GM23248 (cell line): ENCODE measurements at regions not wholly inside any gene's neighbourhood (a gene's known extent, or its start where the extent isn't known, plus 50 kb on each side); places are given as distances from the start of the nearest gene placed in this dataset.
"Not testable (repeated sequence)": the region's sequence is repeated elsewhere in the genome, so short reads cannot be mapped to it uniquely, and the experiment has no call there.

Experiments
- DNase-seq: peaks from one replicate; pipeline ENCODE4 v3.0.0-alpha.2; 2015
- H2AFZ ChIP-seq: fragments of 200-600 bp; sonication (generic); 2 replicates; pipeline ENCODE4 v1.6.1; 2016; ENCODE audit warnings: antibody characterized with exemption
- H3F3A ChIP-seq: fragments of 200-600 bp; sonication (generic); 2 replicates; pipeline ENCODE4 v1.6.1; 2016; ENCODE audit warnings: mild to moderate bottlenecking, antibody characterized with exemption, mixed run types; ENCODE audit not compliant: insufficient read depth
- H3K27ac ChIP-seq: fragments of 200-600 bp; sonication (generic); 2 replicates; pipeline ENCODE4 v1.5.1; 2016; ENCODE audit warnings: mild to moderate bottlenecking
- H3K27me3 ChIP-seq: fragments of 200-600 bp; sonication (generic); replicated peaks from 2 replicates; pipeline ENCODE4 v1.6.1; 2016; ENCODE audit warnings: mild to moderate bottlenecking; ENCODE audit not compliant: insufficient read depth
- H3K36me3 ChIP-seq: fragments of 200-600 bp; sonication (generic); 2 replicates; pipeline ENCODE4 v1.6.1; 2016; ENCODE audit warnings: low read depth, mild to moderate bottlenecking
- H3K4me1 ChIP-seq: fragments of 200-600 bp; sonication (generic); 2 replicates; pipeline ENCODE4 v1.6.1; 2016; ENCODE audit warnings: mild to moderate bottlenecking; ENCODE audit not compliant: insufficient read depth
- H3K4me2 ChIP-seq: fragments of 200-600 bp; sonication (generic); one replicate; pipeline ENCODE4 v1.6.1; 2016; ENCODE audit warnings: mild to moderate bottlenecking; ENCODE audit not compliant: unreplicated experiment
- H3K4me3 ChIP-seq: fragments of 200-600 bp; sonication (generic); 2 replicates; pipeline ENCODE4 v1.5.1; 2016; ENCODE audit warnings: mild to moderate bottlenecking
- H3K79me2 ChIP-seq: fragments of 200-600 bp; sonication (generic); 2 replicates; pipeline ENCODE4 v1.6.1; 2016; ENCODE audit warnings: mild to moderate bottlenecking; ENCODE audit not compliant: insufficient read depth
- H3K9ac ChIP-seq: fragments of 200-600 bp; sonication (generic); 2 replicates; pipeline ENCODE4 v1.6.1; 2016; ENCODE audit warnings: mild to moderate bottlenecking
- H3K9me2 ChIP-seq: fragments of 200-600 bp; sonication (generic); 2 replicates; pipeline ENCODE4 v1.6.1; 2016; ENCODE audit warnings: mixed run types, mild to moderate bottlenecking, moderate library complexity; ENCODE audit not compliant: insufficient read depth
- H3K9me3 ChIP-seq: fragments of 200-600 bp; sonication (generic); one replicate; pipeline ENCODE4 v1.6.1; 2017; ENCODE audit warnings: low read depth
- H4K20me1 ChIP-seq: fragments of 200-600 bp; sonication (generic); 2 replicates; pipeline ENCODE4 v1.6.0; 2016; ENCODE audit not compliant: insufficient read depth
- EZH2 ChIP-seq: fragments of 200-600 bp; sonication (generic); IDR thresholded peaks from 2 replicates; pipeline ENCODE4 v1.6.1; 2018; ENCODE audit warnings: antibody characterized with exemption, mild to moderate bottlenecking; ENCODE audit not compliant: insufficient read depth, poor library complexity, severe bottlenecking
- EZH2phosphoT487 ChIP-seq: fragments of 200-600 bp; sonication (generic); IDR thresholded peaks from 2 replicates; pipeline ENCODE4 v1.6.1; 2018; ENCODE audit warnings: antibody characterized with exemption, moderate library complexity, mild to moderate bottlenecking, low read depth; ENCODE audit not compliant: insufficient read depth
- WGBS, 2 experiments: methylation state at CpG; one replicate each; pipeline ENCODE4 v1.1.6; 2015 to 2017; ENCODE audit warnings: low lambda C conversion rate in 2 of 2, low coverage in 1 of 2; ENCODE audit errors: missing lambda C conversion rate in 2 of 2; 5-methylcytosine and 5-hydroxymethylcytosine counted together
- in situ Hi-C: fragments of 300-500 bp; cut with MboI; formaldehyde crosslinking; loops from 2 replicates; pipeline ENCODE4 v1.15.0; 2020

DNA sequence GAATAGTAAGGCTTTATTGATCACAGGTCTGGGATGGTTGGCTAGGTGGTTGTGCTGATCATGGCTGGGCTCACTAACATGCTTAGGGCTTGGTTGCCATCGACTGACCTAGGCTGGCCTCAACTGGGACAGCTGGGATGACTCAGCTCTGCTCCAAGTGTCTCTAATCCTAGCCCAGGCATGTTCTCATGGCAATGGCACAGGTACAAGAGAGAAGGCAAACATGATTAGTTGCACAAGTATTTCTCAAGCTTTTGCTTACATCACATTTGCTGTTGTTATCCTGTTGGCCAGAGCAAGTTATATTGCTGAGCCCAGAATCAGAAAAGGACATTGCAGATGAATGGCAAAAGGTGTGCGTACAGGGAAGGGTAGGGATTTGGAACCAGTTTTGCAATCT lies 68.5 kb upstream of the SLC35C1 start:
- Histone ChIP-seq H3K9ac (no peak overlapping the region), H2AFZ (no peak overlapping the region), H3K4me2 (no peak overlapping the region), H3K36me3 (no peaks in the 10 kb centered on the region), H3K4me3 (no peak overlapping the region), H4K20me1 (no peaks in the 10 kb centered on the region), H3K27me3 (peaks cover 9% of the 10 kb centered on the region), H3K9me3 (no peaks in the 10 kb centered on the region), H3K4me1 (0 out of 2 replicates have a peak, but pooled peaks cover 5% of the 10 kb centered on the region), H3K79me2 (no peaks in the 10 kb centered on the region), H3K9me2 (no peaks in the 10 kb centered on the region), H3K27ac (no peak overlapping the region), H3F3A (no peaks in the 10 kb centered on the region)
- peak; percentile 56 for DNase-seq
- WGBS, 2 experiments: 54 to 64% methylated on average over 2 of the region's 2 CpGs
- in situ Hi-C loops: no loop called here
- TF ChIP-seq EZH2phosphoT487 (no peak), EZH2 (no peak)

GRCh38 chr11:45733176-45733575 lies 67.8 kb upstream of the CHST1 start:
- H3K27ac ChIP-seq: no peak overlapping the region
- H3K36me3 ChIP-seq: no peaks in the 10 kb centered on the region
- no peaks in the 10 kb centered on the region for H4K20me1 ChIP-seq
- H3K4me3 ChIP-seq: no peak overlapping the region
- H2AFZ ChIP-seq: no peak overlapping the region
- H3K79me2 ChIP-seq: no peaks in the 10 kb centered on the region
- no peaks in the 10 kb centered on the region for H3F3A ChIP-seq
- in situ Hi-C loops: no loop called here
- no peaks in the 10 kb centered on the region; the same call in 1 of the 2 replicates for H3K27me3 ChIP-seq
- 0 out of 2 replicates have a peak, but pooled peaks cover 5% of the 10 kb centered on the region for H3K4me1 ChIP-seq
- H3K9me2 ChIP-seq: no peaks in the 10 kb centered on the region
- H3K4me2 ChIP-seq: no peak overlapping the region
- 0 to 7% methylated on average over 1 of the region's 1 CpG for WGBS, 2 experiments
- DNase-seq: no peak
- H3K9me3 ChIP-seq: no peaks in the 10 kb centered on the region
- TF ChIP-seq EZH2phosphoT487 (no peak), EZH2 (no peak)
- H3K9ac ChIP-seq: no peak overlapping the region

GRCh38 chr11:45732343-45732742 lies 66.9 kb upstream of the CHST1 start:
- H3K9me2 ChIP-seq: no peaks in the 10 kb centered on the region
- H3K36me3 ChIP-seq: no peaks in the 10 kb centered on the region
- no peaks in the 10 kb centered on the region; the same call in 1 of the 2 replicates for H3K27me3 ChIP-seq
- no peak overlapping the region for H3K27ac ChIP-seq
- no peak overlapping the region for H3K4me3 ChIP-seq
- H3K9me3 ChIP-seq: no peaks in the 10 kb centered on the region
- H3F3A ChIP-seq: no peaks in the 10 kb centered on the region
- H3K79me2 ChIP-seq: no peaks in the 10 kb centered on the region
- H3K4me2 ChIP-seq: no peak overlapping the region
- in situ Hi-C loops: no loop called here
- no peak overlapping the region for H2AFZ ChIP-seq
- DNase-seq: no peak
- no peak overlapping the region for H3K9ac ChIP-seq
- TF ChIP-seq EZH2phosphoT487: no peak
- no peak for TF ChIP-seq EZH2
- no peaks in the 10 kb centered on the region for H4K20me1 ChIP-seq
- H3K4me1 ChIP-seq: 0 out of 2 replicates have a peak, but pooled peaks cover 5% of the 10 kb centered on the region

DNA sequence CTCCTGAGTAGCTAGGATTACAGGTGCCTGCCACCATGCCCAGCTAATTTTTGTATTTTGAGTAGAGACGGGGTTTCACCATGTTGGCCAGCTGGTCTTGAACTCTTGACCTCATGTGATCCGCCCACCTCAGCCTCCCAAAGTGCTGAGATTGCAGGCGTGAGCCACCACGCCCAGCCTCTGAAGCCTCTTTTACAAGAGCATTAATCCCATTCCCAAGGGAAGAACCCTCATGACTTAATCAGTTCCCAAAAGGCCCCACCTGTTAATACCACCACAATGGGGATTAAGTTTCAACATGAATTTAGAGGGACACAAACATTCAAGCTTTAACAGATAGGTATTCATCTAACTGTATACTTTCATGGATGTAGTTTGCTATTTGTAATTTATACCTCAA lies 65.7 kb upstream of the CHST1 start:
- H3K4me1 ChIP-seq, H3K36me3 ChIP-seq, DNase-seq, H3K4me3 ChIP-seq, H3K79me2 ChIP-seq, H3K9ac ChIP-seq, in situ Hi-C loops, H3K4me2 ChIP-seq, H2AFZ ChIP-seq, H3K27ac ChIP-seq, H3K9me2 ChIP-seq, H3K9me3 ChIP-seq, H4K20me1 ChIP-seq, H3F3A ChIP-seq, H3K27me3 ChIP-seq: not testable (repeated sequence)
- WGBS, 2 experiments: 22 to 33% methylated on average over 4 of the region's 4 CpGs

GRCh38 chr11:45730014-45730413 lies 64.6 kb upstream of the CHST1 start:
- H3K4me1 ChIP-seq: no peaks in the 10 kb centered on the region
- WGBS, 2 experiments: 23 to 29% methylated on average over 3 of the region's 3 CpGs
- H3K4me3 ChIP-seq: no peak overlapping the region
- H3K9ac ChIP-seq: no peak overlapping the region
- no peak overlapping the region for H3K4me2 ChIP-seq
- H3K79me2 ChIP-seq: no peaks in the 10 kb centered on the region
- no peaks in the 10 kb centered on the region for H3K36me3 ChIP-seq
- in situ Hi-C loops: no loop called here
- DNase-seq: no peak
- no peaks in the 10 kb centered on the region for H3K9me3 ChIP-seq
- no peaks in the 10 kb centered on the region for H3K9me2 ChIP-seq
- no peak overlapping the region for H2AFZ ChIP-seq
- no peaks in the 10 kb centered on the region for H4K20me1 ChIP-seq
- TF ChIP-seq EZH2phosphoT487 (no peak), EZH2 (no peak)
- no peaks in the 10 kb centered on the region for H3F3A ChIP-seq
- peaks cover 10% of the 10 kb centered on the region for H3K27me3 ChIP-seq
- H3K27ac ChIP-seq: no peak overlapping the region
